HEK293 (cell line): ENCODE measurements at regions not wholly inside any gene's neighbourhood (a gene's known extent, or its start where the extent isn't known, plus 50 kb on each side); places are given as distances from the start of the nearest gene placed in this dataset.

Experiments used
- ZNF121 ChIP-seq: fragments of 450-650 bp; formaldehyde crosslinking; IDR thresholded peaks from 2 replicates; pipeline ENCODE4 v1.5.1; 2016; ENCODE audit warnings: missing biosample characterization, missing genetic modification characterization
- ZNF555 ChIP-seq: fragments of 450-650 bp; formaldehyde crosslinking; conservative IDR thresholded peaks from 2 replicates; pipeline ENCODE4 v1.5.1; 2017; ENCODE audit warnings: missing biosample characterization, mild to moderate bottlenecking, missing genetic modification characterization, inconsistent platforms
- ZNF660 ChIP-seq: fragments of 450-650 bp; IDR thresholded peaks from 2 replicates; pipeline ENCODE4 v1.5.1; 2018; ENCODE audit warnings: missing biosample characterization, mild to moderate bottlenecking, missing genetic modification characterization
- TF ChIP-seq, protein P1 (sequence below): fragments of 450-650 bp; formaldehyde crosslinking; IDR thresholded peaks from 2 replicates; pipeline ENCODE4 v1.5.1; 2016; ENCODE audit warnings: missing biosample characterization, missing genetic modification characterization

DNA sequence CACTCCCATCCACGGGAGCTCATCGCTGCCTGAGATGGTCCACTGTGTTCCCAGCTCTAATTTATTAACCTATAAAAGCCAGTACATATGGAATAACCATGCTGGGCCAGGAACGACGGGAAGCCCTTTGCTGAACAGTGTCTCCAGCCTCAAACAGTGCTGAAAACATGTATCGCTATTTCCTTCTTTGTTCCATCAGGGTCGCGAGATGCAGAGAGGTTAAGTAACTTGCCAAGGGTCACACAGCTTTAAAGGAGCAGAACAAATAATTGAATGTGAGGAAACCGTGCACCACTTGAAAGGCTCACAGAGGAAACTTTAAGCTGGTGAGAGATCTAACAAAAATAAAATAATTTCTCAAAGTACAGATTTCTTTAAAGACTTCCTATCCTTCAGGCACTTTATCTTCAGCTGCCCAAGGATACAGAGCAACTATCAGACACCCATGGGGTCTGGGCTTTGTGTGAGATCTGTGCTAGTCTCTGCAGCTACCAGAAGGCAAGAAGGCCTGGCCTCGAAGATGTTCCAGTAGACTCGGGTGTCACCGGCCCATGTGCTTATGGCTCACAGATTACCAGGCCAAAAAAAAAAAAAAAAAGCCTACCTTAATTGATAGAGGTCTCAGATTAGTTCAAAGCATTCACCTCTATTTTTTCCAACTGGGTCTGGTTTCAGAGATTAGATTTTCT lies 207.8 kb upstream of the FOXF1 start:
- TF ChIP-seq ZNF121 (tag by site-specific recombination) (no peak), ZNF660 (tag by site-specific recombination) (no peak), ZNF555 (tag by site-specific recombination) (no peak)
- TF ChIP-seq, protein P1, sequence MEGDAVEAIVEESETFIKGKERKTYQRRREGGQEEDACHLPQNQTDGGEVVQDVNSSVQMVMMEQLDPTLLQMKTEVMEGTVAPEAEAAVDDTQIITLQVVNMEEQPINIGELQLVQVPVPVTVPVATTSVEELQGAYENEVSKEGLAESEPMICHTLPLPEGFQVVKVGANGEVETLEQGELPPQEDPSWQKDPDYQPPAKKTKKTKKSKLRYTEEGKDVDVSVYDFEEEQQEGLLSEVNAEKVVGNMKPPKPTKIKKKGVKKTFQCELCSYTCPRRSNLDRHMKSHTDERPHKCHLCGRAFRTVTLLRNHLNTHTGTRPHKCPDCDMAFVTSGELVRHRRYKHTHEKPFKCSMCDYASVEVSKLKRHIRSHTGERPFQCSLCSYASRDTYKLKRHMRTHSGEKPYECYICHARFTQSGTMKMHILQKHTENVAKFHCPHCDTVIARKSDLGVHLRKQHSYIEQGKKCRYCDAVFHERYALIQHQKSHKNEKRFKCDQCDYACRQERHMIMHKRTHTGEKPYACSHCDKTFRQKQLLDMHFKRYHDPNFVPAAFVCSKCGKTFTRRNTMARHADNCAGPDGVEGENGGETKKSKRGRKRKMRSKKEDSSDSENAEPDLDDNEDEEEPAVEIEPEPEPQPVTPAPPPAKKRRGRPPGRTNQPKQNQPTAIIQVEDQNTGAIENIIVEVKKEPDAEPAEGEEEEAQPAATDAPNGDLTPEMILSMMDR, result no peak
